GM19372 (cell line): ENCODE measurements at regions not wholly inside any gene's neighbourhood (a gene's known extent, or its start where the extent isn't known, plus 50 kb on each side); places are given as distances from the start of the nearest gene placed in this dataset.
"Not testable (repeated sequence)": the region's sequence is repeated elsewhere in the genome, so short reads cannot be mapped to it uniquely, and the experiment has no call there.

Source experiments
- ATAC-seq: cut with Tn5 transposase; IDR thresholded peaks from one replicate; pipeline ENCODE4 v1.9.1; 2021; ENCODE audit warnings: mild to moderate bottlenecking, low read depth, moderate library complexity; ENCODE audit not compliant: unreplicated experiment

DNA sequence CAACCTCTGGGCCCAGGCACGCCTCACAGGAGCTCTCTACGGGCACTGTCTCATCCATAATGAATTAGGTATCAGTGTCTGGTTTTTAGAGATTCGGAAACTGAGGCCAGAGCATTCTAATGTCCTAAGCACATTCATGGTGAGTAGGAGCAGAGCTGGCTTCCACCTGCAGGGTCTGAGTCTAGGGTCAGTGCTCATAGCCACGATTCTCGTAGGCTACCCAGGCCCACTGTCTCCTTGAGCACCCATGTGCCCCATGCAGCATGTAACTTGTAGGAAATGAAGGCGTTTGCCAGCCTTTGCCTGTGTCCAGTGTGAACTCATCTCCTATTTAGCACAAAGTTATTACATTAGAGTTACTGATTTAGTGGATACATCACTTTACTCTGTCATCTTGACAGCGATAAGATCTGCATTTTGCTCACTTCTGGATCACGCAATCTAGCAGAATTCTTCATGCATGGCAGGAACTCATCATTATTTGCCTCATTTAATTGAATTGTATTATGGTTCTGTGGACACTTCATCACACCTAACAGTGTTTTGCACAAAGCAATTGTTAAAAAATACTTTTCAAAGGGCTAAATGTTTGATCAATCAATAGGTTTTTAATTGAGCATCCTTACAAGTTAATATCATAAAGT is 205.3 kb upstream of the SULF2 start:
- no peak for ATAC-seq

DNA sequence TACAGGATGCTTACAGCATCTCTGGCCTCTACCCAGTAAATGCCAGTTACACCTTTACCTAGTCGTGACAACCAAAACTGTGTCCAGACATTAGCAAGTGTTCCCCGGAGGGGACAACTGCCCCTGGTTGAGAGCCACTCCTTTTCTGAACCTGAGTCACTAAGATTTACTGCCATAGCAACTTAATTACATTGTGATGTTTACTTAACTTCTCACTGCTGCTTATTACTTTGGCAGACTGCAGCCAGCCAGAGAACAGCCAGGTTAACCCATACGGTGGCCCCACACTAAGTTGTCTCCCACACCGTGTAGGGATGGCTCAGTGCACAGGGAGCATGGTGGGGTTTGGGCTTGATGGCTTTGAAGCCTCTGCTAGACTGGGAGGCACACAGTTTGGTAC is 204.7 kb upstream of the SULF2 start:
- no peak for ATAC-seq

DNA sequence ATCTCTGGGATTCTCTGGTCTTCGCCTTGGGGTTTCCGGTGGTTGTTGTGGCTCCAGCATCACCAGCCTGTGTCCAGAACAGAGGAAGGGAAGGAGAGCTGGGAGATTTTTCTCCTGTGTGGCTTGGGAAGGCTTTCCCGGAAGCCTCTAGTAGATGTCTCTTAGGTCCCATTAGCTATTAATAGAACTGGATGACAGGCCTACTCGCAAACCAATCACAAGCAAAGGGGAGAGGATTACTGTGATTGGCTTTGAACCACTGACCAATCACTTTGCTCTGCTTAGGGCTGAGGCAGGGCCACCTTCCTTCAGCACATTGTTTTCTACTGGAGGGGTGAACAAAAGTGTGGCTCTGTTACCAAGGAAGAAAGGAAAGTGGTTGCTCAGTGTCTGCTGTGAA is 203.4 kb upstream of the SULF2 start:
- no peak for ATAC-seq

DNA sequence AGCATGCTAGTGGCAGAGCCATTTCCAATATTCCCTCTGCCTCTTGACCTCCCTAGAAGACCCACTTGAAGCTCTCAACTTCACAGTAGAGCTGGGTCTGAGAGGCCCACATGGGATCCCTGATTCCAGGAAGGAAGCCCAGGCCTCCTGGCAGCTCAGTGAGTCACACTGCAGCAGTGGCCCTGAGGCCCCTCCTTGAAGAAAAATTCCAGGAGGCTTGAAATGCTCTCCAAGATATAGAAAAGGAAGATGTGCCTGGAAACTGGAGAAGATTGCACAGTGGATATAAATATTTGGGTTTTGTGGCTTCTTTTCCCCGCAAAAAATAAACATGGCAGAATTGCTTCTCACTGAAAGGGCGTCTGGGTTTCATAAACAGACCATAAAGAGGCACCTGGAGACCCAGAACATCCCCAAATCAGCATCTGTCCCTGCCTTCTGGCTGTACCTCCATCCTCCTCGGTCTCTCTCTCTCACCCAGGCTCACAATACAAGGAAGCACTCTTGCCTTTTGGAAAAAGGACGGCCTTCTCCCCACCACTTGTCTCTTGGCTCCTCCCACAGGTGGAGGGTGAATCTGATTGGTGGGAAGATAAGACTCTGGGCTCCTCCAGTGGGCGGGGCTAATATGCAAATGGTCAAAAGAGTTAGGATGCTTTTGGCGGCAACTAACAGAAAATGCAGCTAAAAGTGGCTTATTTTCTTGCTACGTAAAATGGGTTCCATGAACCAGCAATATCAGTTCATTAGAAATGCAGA is 200.0 kb upstream of the SULF2 start:
- no peak for ATAC-seq

DNA sequence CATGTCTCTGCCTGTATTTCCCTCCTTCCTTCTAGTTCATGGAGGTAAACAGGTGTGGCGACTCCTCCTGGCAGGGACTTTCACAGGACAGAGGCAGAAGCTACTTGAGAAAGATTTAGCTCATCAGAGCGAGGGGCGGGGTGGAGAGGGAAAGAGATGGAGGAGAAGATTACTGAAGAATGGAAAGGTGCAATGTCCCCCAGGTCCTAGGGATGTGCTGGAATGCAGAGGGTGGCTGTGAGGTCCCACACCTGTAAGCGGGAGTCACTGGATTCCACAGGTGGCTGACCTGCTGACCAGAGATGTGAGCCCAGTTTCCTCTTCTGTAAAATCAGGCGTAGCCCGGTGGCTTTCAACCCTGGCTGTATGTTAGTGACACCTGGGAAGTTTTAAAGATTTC is 199.2 kb upstream of the SULF2 start:
- no peak for ATAC-seq

DNA sequence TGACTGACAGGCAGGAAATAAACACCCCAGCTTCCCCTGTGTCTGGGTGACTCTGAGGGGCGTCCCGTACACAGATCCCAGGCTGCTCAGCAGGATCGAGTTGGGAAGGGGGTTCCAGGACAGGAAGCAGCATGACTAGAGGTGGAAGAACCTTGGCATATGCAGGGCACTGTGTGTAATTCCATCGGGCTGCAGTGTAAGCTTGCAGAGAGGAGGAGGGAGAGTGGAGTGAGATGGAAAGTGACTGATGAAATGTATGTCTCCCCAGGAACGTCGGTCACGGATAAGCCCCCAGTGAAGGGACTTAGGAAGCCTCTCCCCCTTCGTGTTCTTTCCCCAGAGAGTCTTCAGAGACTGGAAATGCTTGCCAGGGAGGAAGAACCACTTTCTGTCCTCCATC is 198.4 kb upstream of the SULF2 start:
- not testable (repeated sequence) for ATAC-seq

DNA sequence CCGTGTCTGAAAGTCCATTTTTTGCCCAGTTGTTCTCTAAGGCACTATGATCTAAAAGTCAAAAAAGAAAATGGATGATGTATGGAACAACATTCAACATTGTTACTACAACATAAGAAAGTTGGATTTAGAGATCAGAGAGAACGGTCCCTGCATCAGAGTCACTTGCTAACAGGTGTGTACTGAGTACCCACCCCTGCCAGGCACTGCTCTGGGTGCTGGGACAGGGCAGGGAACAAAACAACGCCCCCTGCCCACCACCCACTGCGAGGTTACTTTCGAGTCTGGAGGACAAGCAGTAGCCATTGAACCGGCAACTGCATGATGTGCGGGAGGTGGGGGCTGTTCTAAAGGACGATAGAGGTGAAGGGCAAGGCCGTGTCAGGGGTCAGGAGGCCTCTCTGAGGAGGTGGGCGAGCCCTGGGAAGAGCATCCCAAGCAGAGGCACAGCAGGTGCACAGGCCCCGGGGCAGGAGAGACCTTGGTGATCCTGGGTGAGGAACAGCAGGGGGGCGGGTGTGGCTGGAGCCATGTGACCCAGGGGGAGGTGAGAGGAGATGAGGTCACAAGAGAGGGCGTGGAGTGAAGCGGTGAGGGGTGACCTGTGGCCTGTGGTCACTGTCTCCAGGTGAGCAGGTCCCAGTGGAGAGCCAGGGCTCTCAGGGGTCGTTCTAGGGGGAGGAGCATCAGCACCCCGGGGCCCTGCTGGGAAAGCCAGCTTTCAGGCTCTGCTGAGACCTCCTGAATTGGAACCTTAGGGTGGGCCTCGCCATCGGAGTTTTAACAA is 197.5 kb upstream of the SULF2 start:
- no peak for ATAC-seq

DNA sequence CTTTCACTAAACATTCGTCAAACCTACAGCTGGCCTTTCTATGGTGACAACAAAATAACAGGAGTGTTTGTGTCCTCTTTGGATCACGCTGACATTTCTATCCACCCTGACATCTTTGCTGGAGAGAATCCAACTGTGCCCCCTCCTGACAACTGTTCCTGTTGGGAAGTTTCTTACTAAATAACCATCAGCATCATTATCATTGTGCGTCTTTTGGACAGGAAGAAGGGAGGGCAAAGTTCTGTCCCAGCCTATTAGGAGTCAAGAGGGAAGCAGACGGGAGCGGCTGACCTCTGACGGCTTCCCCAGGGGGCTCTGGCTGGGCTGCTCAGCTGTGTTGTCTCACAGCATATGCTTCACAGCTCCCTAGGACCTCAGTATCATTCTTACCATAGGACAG is 195.9 kb upstream of the SULF2 start:
- no peak for ATAC-seq

DNA sequence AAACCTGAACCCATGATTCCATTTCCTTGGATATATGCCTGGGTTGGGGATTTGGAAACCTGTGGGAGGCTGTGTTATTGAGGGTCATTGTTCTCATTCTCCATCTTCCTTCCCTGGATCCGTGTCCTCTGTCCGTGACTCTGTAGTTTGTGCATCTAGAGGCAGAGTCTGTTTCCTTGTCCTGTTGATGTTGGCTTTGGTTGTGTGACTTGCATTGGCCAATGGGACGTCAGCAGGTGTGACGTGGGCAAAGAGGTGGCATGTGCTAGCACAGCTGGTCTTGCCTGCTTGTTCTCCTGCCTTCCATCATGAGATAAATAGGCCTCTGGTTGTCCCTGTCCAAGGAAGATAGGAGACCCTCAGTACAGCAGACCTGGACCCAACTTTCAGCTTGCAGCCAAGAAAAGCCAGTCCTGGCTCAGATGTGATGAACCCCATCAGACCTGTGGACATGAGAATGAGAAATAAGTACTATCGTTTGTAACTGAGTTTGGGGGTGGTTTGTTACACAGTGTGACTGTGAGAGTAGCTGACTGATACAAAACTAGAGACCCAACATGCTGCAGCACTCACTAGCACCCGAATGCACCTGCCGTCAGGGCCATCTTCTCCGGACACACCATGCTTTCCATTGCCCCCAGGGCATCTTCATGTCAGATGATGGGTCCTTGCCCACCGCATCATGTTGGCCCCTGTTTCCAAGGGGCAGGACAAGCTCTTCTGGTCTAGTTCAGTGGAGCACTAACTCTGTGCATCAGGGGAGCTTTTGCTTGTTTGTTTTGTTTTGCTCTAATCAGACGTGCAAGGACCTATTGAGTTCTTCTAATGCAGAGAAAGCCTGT is 195.3 kb upstream of the SULF2 start:
- no peak for ATAC-seq

DNA sequence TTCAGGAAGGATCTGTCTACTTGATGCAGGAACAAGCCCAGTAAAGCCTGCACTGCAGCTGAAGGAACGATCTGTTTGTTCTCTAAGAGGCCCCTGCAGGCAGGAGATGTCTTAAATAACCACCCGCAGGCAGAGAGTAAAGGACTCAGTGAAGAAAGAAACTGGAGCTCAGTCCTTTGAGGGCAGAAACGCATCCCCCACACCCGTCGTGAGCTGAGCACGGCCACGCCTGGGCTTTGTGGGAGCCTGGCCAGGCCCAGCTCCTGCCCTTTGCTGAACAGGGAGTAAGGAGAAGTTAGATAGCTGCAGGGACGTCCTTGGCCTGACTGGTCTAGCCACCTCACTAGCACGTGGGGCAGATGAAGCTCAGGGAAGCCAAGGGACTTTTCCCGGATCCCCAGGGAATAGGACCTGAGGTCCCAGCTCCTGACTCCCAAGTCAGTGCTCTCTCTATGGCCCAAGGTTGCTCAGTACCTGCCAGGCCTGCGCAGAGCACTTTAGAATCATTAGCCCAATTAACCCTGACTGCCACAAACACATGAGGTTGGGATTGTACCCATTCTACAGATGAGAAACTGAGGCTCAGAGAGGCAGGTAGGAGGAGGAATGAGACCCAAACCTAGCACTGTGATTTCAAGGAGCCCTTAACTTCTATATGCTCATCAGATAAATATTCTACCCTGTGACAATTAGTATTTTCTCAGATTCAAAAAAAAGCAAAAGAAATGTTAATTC is 194.2 kb upstream of the SULF2 start:
- ATAC-seq, result not testable (repeated sequence)

DNA sequence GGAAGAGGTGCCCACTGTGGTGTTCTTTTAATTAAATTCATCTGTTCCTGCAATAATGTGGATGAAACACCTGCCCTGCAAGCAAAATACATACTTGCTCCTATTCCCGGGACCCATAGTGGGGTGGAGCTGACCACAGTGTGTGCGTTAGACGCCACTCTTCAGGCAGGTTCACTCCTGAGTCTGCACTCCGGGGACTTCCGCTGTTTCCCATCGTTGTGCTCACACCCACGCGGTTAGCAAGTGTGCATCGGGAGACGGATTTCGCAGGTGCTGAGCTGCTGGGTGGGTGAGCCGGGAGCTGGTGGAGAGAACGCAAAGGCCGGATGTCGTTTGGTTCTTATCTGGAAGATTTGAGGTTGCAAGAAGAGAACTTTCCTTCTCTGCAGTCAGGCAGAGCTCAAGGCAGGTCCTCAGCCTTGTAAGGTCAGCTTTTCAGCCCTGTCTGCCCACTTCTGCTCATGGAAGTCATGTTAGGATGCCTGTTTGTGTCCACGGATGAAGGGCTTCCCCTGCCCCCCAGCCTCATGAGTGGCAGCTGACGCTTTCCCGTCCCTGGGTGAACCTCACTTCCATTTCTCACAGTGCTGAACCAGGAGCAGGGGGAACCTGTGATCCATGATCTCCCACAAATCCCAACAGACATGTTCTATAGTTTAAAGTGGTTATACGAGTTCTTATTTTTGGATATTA is 193.3 kb upstream of the SULF2 start:
- ATAC-seq, result not testable (repeated sequence)

DNA sequence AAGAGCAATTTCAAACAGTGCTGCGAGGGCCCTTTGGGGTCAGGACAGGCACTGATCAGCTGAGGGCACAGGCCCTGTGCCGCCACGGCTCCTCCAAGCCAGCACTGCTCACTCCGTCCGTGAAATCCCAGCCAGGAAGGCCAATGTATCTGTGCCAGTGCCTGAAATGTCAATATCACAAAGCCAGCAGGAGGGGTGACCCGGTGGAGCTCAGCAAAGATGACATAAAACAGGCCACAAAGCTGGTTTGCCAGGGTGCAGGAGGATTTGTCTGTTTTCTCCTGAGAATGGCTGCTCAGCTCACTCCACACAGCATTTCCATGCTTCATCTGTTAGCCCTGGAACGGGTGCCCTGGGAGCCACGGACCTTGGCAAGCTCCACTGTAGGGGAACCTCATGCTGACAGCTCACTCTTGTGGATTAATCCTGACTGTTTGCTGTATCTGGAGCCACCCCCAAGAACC is 192.5 kb upstream of the SULF2 start:
- ATAC-seq, result not testable (repeated sequence)

DNA sequence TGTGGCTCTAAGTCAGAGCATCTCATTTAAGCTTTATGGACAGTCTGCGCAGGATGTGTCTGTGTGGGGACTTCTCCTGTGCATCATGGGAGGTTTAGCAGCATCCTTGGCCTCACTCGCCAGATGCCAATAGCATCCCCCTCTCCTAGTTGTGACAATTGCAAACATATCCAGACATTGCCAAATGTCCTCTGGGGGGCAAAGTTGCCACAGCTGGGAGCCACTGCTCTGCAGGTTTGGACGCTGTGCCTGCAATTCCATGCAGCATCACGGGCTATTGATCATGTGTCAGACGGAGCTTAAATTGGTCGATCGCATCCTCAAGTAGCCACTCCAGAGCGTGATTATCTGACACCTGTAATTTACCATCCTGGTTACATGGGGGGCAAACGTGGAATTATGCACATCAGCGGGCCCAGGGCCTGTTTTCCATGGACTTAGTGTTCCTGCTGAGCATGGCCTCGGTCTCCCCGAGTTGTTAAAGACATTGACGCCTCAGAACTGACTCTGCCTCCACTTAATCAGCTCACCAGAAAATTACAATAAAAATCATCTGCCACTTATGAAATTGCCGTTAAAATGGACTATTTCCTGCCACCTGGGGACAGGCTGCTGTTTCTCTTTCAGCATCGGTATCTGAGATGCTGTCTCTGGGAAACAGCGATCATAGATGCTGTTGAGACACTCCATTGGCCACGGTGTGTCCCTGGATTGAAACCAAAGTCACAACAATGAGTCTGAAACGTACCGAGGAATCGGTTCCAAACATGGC is 191.9 kb upstream of the SULF2 start:
- ATAC-seq, result not testable (repeated sequence)

DNA sequence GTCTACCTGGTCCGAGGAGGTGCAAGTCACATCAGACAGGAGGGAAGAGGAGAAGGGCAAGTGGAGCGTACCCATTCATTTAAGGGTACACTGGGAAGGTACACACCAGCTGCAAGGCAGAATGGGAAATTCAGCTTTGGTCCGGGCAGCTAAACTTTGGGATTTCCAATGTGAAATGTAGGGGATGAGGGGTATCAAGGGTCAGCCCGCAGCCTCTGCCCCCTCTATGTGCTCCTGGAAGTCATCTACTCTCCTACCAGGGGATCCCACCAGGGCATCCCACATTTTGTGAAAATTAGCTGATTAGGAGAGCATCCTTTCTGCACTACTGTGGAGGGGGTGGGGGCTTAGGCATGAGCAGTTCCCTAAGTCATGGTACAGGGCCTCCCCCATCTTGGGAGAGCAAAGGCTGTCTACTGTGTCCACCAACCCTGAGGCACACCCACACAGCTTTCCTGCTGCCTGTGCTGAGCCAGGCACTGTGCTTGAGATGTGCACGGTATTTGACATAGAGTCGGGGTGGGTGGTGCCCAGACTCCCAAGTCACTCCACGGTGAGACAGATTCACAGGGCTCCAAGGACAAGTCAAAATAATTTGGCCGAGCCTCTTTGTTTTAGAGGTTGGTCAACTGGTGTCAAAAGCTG is 189.1 kb upstream of the SULF2 start:
- no peak for ATAC-seq

DNA sequence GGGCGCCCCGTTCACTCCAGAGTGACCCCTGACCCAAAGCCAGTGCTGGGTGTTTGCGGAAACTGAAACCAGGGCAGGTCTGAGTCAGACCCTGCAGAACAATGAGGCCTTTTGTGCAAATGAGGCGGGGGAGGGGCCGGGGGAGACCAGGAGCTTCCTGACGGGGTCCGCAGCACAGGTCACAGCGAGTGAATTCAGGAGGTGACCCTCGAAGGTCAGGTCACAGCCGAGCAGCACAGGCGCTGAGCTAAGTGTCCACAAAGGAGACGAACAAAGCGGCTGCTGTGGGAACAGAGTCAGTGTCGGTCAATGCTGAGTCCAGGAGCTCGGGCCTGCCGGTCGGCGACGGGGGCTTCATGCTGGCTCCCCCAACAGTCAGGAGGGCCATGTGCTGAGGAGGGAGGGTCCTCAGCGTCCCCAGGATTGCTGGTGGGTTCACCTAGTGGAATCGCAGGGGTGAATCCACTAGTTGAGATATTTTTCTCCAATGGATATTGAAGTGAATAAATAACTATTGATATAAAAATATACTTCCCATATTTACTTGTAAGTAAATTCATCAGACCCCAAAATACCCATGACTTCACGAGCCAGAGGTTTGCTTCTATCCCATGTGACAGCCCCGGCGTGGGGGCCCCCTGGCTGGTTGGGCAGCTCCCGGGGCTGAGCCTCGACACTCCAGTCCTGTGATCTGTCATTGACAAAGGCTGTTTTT is 188.4 kb upstream of the SULF2 start:
- ATAC-seq, result no peak

DNA sequence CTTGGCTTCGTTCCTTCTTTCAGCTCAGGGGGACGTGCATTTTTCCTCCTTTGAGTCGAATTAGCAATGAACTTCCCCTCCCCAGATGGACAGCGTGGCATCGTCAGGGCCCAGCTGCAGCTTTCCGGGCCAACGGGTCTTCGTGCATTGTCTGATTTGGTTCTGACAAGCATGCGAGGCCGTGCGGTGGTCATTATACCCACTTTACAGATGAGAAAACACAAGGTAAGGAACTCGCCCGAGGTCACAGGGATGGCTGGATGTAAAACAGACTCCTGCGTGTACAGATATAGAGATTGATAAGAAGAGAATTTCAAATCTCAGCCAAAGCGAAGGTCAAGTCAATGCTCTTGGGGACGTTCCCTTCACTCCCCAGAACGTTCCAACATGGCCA is 187.6 kb upstream of the SULF2 start:
- no peak for ATAC-seq

DNA sequence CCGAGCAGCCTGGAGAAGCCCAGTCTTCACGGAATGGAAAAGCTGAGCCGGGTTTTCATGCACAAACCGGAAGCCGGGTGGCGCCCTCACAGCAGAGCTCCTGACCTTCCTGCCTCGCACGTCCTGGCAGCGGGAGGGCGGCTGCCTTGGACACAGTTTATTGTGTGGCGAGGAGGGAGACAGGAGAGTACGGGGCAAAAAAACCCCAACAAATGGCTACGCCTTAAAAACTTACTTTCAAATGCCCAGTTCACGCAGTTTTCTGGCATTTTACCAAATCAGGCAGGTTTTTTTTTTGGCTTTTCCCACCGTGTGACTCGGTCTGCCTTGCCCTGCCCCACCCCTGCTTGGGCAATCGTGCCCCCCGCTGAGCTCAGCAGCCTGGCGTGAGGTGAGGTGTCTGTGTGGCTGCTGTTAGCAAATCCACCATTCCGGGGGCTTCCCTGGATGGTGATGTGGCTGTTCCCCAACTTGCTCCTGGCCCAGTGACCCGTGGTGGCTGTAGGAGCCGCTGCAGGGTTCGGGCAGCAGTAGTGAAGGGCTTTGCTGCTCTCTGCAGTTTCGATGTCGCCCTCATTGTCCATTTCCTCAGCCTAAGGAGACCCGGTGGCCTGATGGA is 187.1 kb upstream of the SULF2 start:
- ATAC-seq, result not testable (repeated sequence)
